GM19467 (cell line): ENCODE measurements at regions not wholly inside any gene's neighbourhood (a gene's known extent, or its start where the extent isn't known, plus 50 kb on each side); places are given as distances from the start of the nearest gene placed in this dataset.
A peak's percentile ranks its signal among the peaks of the same experiment; 100 is the strongest.
"Not testable (repeated sequence)": the region's sequence is repeated elsewhere in the genome, so short reads cannot be mapped to it uniquely, and the experiment has no call there.

Experiments
- ATAC-seq: cut with Tn5 transposase; IDR thresholded peaks from one replicate; pipeline ENCODE4 v1.9.1; 2021; ENCODE audit warnings: mild to moderate bottlenecking, moderate library complexity; ENCODE audit not compliant: unreplicated experiment

DNA sequence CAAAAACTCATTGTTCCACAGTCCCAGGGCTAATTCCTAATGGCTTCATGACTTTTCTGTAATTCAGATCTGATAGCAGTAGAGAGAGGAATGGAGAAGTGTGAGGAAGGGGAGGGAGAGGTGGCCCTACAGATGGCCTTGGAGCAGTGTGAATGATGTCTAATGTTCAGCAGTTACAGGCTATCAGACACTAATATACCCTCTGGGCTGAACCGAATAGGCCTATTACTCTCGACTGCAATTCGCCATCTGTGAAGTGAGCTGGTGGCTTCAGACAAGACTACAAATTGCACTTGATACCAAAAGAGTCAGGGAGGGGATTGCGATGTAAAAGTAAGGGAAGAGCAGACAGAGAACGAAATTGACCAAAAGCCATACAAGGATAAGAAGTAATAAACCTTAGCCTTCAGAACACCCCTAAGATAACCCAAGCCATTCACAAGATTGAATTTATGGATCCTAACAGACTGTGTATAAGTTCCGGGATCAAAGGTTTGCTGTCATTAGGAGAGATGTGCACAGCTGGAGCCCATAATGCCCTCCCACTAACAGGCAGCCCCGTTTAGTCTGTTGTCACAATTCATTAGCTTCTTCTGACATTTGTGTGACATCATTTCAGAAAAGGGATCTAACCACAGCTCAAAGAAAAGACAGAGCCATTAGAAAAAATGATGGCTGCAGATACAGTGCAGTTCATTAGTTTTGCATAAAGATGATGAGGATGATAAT, 642.4 kb upstream of the API5 start:
- no peak for ATAC-seq

GRCh38 chr11:42674436-42674835, 637.4 kb upstream of the API5 start:
- no peak for ATAC-seq

GRCh38 chr11:42707541-42707940, 604.3 kb upstream of the API5 start:
- ATAC-seq = no peak

DNA sequence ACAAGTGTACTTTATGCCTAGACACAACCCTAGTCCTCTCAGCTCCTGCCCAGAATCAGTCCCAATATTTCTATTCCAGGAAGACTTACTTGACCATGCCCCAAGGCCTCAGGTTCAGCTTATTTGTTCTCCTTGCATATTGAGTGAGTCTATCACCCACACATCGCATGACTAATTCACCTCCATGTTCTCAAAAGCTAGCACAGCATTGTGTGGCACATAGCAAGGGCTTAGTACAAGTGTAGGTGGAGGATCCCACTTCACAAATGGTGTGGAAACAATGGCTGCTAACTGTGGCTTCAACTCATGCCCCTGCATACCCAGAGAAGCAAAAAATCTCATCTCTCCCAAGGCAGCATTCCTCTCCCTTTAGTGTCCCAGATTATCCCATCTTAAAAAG, 602.6 kb upstream of the API5 start:
- no peak for ATAC-seq

- no peak for ATAC-seq
Observed at GRCh38 chr11:42713279-42713678, 598.5 kb upstream of the API5 start.

DNA sequence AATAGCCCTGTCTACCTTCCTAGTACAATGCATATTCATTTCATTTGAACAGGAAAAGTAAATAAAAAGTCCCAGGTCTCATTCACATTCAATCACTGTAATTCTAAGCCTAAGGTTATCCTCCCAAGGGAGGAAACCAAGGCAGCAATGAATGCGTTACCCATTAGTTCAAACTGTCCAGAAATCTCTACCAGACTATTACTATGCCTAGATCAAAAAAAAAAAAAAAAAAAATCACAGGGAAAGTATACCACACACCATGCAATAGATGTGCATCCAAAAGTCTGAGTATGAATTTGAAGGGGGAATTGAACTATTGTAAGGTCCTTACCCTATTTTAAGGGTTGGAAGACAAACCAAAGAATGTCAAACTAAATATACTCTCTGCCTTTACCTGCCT, 598.0 kb upstream of the API5 start:
- ATAC-seq = no peak

- ATAC-seq = no peak
Observed at GRCh38 chr11:42720716-42721563, 590.9 kb upstream of the API5 start.

GRCh38 chr11:42727879-42728278, 583.9 kb upstream of the API5 start:
- ATAC-seq = no peak

DNA sequence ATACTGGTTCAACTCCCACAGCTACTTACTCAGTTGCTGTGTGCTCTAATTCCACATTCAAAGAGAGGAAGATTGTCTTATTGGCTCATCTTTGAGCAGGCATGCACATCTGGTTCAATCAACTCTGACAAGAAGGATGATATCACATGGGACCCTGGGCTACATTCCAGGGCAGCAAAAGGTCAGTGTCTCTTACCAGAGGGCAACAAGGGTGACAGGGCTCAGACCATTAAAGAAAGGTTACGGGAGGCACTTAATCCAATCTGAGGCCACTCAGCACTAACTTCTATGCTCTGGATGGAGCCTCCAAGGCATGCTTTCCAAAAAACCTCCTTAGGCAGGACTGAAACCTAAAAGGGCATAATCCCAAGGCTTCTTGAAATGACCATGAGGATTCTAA, 549.4 kb upstream of the API5 start:
- ATAC-seq = no peak

DNA sequence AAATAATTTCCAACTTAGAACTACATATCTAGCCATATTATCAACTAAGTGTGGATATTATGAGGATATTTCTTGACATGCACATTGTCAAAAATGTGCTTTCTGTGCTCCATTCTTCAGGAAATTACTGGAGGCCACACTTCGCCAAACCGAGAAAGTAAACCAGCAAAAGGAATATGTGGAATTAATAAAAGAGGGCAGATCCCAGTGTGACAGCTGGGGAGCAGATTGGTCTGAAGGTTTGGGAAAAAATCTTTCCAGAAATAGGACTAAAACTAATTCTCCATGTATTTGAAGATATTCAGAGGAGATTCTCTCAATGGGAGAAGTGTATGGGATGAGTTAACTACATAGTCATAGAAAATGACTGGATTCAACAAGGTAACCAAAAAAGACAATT, 546.9 kb upstream of the API5 start:
- no peak for ATAC-seq

DNA sequence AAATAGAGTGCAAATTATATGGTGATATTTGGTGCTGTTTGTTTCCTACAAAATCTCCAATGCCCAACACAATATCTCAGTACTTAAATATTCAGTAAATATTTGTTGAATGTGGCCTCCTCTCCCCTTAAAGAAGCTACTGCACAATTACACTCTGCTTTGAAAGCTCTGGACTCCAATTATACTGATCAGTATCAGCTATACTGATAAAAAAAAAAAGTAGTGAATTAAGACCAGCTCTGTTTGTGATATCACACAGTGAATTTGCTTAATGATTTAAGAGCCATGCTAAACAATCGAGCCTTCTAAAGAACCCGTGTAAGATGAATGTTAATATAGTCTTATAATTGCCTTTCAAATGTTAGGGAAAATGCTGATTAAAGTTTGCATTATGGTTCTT, 543.2 kb upstream of the API5 start:
- ATAC-seq = no peak

DNA sequence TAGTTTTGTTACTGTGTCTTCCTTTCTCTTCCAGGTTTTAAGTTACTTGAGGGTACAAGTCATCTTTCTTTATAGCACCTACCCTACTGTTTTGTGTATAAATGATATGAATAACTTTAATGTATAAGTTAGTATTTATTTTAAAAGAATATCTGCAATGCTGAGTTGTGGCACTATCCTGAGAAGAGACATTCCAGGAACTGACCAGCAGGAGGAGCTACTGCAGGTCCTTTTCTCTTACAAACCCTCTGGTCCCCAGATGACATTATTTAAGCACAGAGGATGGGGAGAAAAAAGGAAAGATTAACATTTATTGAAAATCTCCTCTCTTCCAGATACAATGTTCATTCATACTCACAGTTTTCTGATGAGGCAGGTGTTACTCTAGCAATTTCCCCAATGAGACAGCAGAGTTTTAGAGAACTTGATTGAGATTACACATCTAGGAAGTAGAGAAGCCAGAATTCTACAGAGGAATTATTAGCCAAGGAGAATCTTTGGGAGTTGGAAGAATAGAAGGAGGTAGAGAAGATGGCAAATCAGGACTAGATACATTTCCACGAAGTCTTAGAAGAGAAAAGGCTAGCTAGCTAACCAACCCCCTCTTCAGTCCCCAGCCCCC, 541.2 kb upstream of the API5 start:
- ATAC-seq = peak; percentile 80

DNA sequence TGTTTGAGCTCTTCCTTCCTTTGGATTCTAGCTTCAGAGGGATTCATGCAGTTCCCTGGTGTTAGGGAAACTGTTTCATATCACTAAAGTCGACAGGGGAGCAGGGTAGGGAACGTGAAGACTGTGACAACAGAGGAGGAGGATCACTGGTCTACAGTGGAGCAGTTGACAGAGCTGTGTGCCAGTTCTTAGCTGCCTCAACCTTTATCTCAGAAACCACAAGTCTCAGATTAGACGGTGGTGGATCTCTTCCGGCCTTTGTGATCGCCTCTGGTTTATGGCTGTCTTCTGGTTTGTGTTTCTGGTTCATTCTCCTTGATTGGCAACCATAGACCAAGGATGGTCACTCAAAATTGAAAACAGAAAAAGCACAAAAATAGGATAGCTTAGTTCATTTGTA, 538.9 kb upstream of the API5 start:
- no peak for ATAC-seq

- no peak for ATAC-seq
Observed at GRCh38 chr11:42773729-42774128, 538.1 kb upstream of the API5 start.

GRCh38 chr11:42774567-42774966, 537.2 kb upstream of the API5 start:
- no peak for ATAC-seq

GRCh38 chr11:42777776-42778175, 534.0 kb upstream of the API5 start:
- ATAC-seq = no peak

DNA sequence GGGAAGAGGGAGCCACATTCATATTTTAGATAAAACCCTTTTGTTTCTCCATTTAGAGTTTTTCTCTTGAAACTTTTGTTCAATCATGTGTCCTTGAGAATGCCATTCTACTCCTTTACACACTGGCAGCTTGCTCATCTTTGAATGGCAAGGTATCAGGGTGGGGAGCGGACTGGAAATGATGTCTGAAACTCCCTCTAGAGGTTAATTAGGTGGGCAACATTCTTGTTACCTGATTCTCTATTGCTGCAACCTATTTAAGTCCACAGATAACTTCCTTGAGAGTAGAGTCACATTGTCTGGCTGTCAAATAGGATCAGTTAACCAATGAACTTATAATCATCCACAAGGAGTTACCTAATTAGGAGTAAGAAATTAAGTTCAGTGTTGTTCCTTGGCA, 533.6 kb upstream of the API5 start:
- ATAC-seq = no peak

- no peak for ATAC-seq
Observed at GRCh38 chr11:42779555-42779954, 532.2 kb upstream of the API5 start.

DNA sequence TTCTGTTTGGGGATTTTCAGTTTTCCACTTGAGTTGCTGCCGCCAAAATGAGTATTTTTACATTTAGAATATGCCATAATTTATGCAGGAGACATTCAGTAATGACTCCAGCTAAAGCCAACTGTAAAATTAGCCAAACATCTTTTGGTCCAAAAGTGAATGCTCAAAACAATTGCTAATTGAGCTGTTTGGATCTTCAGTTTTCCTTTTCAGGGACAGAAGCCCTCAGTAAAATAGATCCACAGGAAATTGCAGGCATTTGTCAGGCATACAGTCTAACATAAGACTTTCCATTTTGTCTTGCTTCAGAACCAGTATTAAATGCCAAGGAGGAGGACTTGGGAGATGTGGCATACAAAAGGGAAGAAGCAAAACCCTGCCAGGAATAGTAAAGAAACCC, 524.8 kb upstream of the API5 start:
- no peak for ATAC-seq

GRCh38 chr11:42795483-42795882, 516.3 kb upstream of the API5 start:
- not testable (repeated sequence) for ATAC-seq

DNA sequence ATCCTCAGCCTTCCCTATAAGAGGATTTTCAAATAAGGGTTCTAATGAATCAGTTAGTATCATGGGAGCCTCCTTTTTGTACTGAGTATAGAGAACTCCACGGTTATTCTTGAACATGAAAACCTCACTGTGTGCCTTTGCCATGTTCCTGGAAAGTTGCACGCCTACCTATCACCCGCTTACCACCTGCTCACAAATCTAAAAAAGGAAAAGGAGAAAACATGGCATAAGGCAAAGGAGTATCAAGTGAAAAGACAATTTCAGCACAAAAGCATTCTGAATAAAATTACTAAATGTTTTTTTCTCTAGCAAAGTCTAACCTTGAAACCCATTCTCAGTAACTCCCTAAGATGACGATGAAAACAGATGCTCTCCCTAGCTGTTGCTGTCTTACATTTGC, 511.8 kb upstream of the API5 start:
- ATAC-seq = no peak
